ENCODE measurements at regions not wholly inside any gene's neighbourhood (a gene's known extent, or its start where the extent isn't known, plus 50 kb on each side); places are given as distances from the start of the nearest gene placed in this dataset.

DNA sequence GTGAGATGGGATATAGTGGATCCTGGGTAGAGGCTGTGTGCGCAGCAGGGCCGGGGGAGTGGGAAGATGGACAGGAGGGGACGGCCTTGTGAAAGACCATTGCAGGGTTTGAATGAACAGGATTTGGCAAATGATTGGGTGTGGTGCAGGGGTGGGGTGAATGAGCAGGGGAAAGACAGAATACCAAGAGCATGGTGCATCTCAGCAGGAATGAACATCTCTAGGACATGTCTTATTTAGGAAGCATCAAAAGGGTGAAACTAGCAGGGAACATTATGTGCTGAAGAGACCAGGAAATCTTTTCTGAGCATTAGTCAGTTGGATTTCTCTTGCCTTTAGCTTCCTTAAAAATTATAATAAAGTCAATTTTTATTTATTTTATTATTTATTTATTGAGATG, 60.6 kb upstream of the SLC2A1 start (continued):
- TF ChIP-seq, protein P1, sequence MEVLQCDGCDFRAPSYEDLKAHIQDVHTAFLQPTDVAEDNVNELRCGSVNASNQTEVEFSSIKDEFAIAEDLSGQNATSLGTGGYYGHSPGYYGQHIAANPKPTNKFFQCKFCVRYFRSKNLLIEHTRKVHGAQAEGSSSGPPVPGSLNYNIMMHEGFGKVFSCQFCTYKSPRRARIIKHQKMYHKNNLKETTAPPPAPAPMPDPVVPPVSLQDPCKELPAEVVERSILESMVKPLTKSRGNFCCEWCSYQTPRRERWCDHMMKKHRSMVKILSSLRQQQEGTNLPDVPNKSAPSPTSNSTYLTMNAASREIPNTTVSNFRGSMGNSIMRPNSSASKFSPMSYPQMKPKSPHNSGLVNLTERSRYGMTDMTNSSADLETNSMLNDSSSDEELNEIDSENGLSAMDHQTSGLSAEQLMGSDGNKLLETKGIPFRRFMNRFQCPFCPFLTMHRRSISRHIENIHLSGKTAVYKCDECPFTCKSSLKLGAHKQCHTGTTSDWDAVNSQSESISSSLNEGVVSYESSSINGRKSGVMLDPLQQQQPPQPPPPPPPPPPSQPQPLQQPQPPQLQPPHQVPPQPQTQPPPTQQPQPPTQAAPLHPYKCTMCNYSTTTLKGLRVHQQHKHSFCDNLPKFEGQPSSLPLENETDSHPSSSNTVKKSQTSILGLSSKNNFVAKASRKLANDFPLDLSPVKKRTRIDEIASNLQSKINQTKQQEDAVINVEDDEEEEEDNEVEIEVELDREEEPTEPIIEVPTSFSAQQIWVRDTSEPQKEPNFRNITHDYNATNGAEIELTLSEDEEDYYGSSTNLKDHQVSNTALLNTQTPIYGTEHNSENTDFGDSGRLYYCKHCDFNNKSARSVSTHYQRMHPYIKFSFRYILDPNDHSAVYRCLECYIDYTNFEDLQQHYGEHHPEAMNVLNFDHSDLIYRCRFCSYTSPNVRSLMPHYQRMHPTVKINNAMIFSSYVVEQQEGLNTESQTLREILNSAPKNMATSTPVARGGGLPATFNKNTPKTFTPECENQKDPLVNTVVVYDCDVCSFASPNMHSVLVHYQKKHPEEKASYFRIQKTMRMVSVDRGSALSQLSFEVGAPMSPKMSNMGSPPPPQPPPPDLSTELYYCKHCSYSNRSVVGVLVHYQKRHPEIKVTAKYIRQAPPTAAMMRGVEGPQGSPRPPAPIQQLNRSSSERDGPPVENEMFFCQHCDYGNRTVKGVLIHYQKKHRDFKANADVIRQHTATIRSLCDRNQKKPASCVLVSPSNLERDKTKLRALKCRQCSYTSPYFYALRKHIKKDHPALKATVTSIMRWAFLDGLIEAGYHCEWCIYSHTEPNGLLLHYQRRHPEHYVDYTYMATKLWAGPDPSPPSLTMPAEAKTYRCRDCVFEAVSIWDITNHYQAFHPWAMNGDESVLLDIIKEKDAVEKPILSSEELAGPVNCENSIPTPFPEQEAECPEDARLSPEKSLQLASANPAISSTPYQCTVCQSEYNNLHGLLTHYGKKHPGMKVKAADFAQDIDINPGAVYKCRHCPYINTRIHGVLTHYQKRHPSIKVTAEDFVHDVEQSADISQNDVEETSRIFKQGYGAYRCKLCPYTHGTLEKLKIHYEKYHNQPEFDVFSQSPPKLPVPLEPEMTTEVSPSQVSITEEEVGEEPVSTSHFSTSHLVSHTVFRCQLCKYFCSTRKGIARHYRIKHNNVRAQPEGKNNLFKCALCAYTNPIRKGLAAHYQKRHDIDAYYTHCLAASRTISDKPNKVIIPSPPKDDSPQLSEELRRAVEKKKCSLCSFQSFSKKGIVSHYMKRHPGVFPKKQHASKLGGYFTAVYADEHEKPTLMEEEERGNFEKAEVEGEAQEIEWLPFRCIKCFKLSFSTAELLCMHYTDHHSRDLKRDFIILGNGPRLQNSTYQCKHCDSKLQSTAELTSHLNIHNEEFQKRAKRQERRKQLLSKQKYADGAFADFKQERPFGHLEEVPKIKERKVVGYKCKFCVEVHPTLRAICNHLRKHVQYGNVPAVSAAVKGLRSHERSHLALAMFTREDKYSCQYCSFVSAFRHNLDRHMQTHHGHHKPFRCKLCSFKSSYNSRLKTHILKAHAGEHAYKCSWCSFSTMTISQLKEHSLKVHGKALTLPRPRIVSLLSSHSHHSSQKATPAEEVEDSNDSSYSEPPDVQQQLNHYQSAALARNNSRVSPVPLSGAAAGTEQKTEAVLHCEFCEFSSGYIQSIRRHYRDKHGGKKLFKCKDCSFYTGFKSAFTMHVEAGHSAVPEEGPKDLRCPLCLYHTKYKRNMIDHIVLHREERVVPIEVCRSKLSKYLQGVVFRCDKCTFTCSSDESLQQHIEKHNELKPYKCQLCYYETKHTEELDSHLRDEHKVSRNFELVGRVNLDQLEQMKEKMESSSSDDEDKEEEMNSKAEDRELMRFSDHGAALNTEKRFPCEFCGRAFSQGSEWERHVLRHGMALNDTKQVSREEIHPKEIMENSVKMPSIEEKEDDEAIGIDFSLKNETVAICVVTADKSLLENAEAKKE (CRISPR knock-in tag; IDR thresholded peaks at IDR 0.05), result no peak
- TF ChIP-seq EZH2 (IDR thresholded peaks at IDR 0.05; ENCODE audit: low read depth, unreplicated experiment), result no peak
- TF ChIP-seq ZNF331 (CRISPR knock-in tag; IDR thresholded peaks at IDR 0.05; ENCODE audit: low read depth), result no peak
- TF ChIP-seq, protein P2, sequence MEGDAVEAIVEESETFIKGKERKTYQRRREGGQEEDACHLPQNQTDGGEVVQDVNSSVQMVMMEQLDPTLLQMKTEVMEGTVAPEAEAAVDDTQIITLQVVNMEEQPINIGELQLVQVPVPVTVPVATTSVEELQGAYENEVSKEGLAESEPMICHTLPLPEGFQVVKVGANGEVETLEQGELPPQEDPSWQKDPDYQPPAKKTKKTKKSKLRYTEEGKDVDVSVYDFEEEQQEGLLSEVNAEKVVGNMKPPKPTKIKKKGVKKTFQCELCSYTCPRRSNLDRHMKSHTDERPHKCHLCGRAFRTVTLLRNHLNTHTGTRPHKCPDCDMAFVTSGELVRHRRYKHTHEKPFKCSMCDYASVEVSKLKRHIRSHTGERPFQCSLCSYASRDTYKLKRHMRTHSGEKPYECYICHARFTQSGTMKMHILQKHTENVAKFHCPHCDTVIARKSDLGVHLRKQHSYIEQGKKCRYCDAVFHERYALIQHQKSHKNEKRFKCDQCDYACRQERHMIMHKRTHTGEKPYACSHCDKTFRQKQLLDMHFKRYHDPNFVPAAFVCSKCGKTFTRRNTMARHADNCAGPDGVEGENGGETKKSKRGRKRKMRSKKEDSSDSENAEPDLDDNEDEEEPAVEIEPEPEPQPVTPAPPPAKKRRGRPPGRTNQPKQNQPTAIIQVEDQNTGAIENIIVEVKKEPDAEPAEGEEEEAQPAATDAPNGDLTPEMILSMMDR (conservative IDR thresholded peaks at IDR 0.05; ENCODE audit: low read depth in 2 of 2), result no peak
- TF ChIP-seq REST (IDR thresholded peaks at IDR 0.05; ENCODE audit: unreplicated experiment), result no peak
